ENCODE measurements at regions not wholly inside any gene's neighbourhood (a gene's known extent, or its start where the extent isn't known, plus 50 kb on each side); places are given as distances from the start of the nearest gene placed in this dataset.
"Not testable (repeated sequence)": the region's sequence is repeated elsewhere in the genome, so short reads cannot be mapped to it uniquely, and the experiment has no call there.

- H3K27ac ChIP-seq (ENCODE audit: extremely low read length, insufficient read depth, low read length); H4K20me1 ChIP-seq (ENCODE audit: insufficient read depth, low read length); DNase-seq (ENCODE audit: low spot score); H3K4me1 ChIP-seq (ENCODE audit: insufficient read depth, low read length); H3K36me3 ChIP-seq (replicated peaks in 1 of 2; ENCODE audit: control insufficient read depth in 1 of 2, insufficient read depth in 2 of 2, low read length in 2 of 2); intact Hi-C loops (cut with micrococcal nuclease; ENCODE audit: unreplicated experiment); H2AFZ ChIP-seq (ENCODE audit: low read length); H3K9ac ChIP-seq (ENCODE audit: insufficient read depth, low read depth, low read length); H3K27me3 ChIP-seq (ENCODE audit: control insufficient read depth in 1 of 2, insufficient read depth in 2 of 2, low read length in 2 of 2); POLR2A ChIA-PET; CTCF ChIA-PET (ENCODE audit: low intra/inter-chr PET ratio, low total read pairs); H3K9me3 ChIP-seq (ENCODE audit: low read length); FAIRE-seq; H3K4me2 ChIP-seq (ENCODE audit: low read depth, low read length); ATAC-seq; H3K79me2 ChIP-seq (ENCODE audit: insufficient read depth, low read length); in situ Hi-C loops (cut with HindIII; ENCODE audit: extremely low pct_ligation_motif_present, low pct_unique_long_range_greater_than_20kb); BruUV-seq (replicated peaks); H3K4me3 ChIP-seq (replicated peaks in 1 of 3; ENCODE audit: insufficient read depth in 1 of 3, low read depth in 2 of 3, low read length in 3 of 3): not testable (repeated sequence)
- peak; percentile 58; the same call in 1 of the 2 replicates for TF ChIP-seq RAD51 (IDR thresholded peaks at IDR 0.05; ENCODE audit: borderline replicate concordance)
- 0% methylated on average over 2 of the region's 2 CpGs for WGBS (ENCODE audit: low lambda C conversion rate)
These were observed 319.6 kb upstream of the FGF16 start for GRCh38 chrX:77127571-77127970.

- POLR2A ChIA-PET = no interaction called here
- no peak for DNase-seq (ENCODE audit: low spot score)
- H2AFZ ChIP-seq (ENCODE audit: low read length) = no peak overlapping the region
- H3K36me3 ChIP-seq (replicated peaks in 1 of 2; ENCODE audit: control insufficient read depth in 1 of 2, insufficient read depth in 2 of 2, low read length in 2 of 2) = no peaks in the 10 kb centered on the region
- WGBS (ENCODE audit: low lambda C conversion rate) = no CpG with 5 or more reads among the region's 7 CpGs
- no peaks in the 10 kb centered on the region for H4K20me1 ChIP-seq (ENCODE audit: insufficient read depth, low read length)
- ATAC-seq = no peak
- H3K27ac ChIP-seq (ENCODE audit: extremely low read length, insufficient read depth, low read length) = no peak overlapping the region
- H3K4me1 ChIP-seq (ENCODE audit: insufficient read depth, low read length) = no peaks in the 10 kb centered on the region
- no peaks in the 10 kb centered on the region for H3K27me3 ChIP-seq (ENCODE audit: control insufficient read depth in 1 of 2, insufficient read depth in 2 of 2, low read length in 2 of 2)
- no peaks in the 10 kb centered on the region for H3K9me3 ChIP-seq (ENCODE audit: low read length)
- in situ Hi-C loops (cut with HindIII; ENCODE audit: extremely low pct_ligation_motif_present, low pct_unique_long_range_greater_than_20kb) = no loop called here
- H3K79me2 ChIP-seq (ENCODE audit: insufficient read depth, low read length) = no peaks in the 10 kb centered on the region
- intact Hi-C loops (cut with micrococcal nuclease; ENCODE audit: unreplicated experiment) = no loop called here
- no peak overlapping the region for H3K4me3 ChIP-seq (replicated peaks in 1 of 3; ENCODE audit: insufficient read depth in 1 of 3, low read depth in 2 of 3, low read length in 3 of 3)
- H3K4me2 ChIP-seq (ENCODE audit: low read depth, low read length) = no peak overlapping the region
- FAIRE-seq = no peak
- no peak overlapping the region for H3K9ac ChIP-seq (ENCODE audit: insufficient read depth, low read depth, low read length)
- no TSS peak for BruUV-seq (replicated peaks)
- CTCF ChIA-PET (ENCODE audit: low intra/inter-chr PET ratio, low total read pairs) = no interaction called here
- TF ChIP-seq, protein P1, sequence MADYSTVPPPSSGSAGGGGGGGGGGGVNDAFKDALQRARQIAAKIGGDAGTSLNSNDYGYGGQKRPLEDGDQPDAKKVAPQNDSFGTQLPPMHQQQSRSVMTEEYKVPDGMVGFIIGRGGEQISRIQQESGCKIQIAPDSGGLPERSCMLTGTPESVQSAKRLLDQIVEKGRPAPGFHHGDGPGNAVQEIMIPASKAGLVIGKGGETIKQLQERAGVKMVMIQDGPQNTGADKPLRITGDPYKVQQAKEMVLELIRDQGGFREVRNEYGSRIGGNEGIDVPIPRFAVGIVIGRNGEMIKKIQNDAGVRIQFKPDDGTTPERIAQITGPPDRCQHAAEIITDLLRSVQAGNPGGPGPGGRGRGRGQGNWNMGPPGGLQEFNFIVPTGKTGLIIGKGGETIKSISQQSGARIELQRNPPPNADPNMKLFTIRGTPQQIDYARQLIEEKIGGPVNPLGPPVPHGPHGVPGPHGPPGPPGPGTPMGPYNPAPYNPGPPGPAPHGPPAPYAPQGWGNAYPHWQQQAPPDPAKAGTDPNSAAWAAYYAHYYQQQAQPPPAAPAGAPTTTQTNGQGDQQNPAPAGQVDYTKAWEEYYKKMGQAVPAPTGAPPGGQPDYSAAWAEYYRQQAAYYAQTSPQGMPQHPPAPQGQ (CRISPR knock-in tag; IDR thresholded peaks at IDR 0.05; ENCODE audit: borderline replicate concordance) = no peak
- TF ChIP-seq ZNF510 (CRISPR knock-in tag; IDR thresholded peaks at IDR 0.05; ENCODE audit: low read depth) (no peak), ZNF512B (CRISPR knock-in tag; IDR thresholded peaks at IDR 0.05; ENCODE audit: borderline replicate concordance) (no peak), NCOA1 (CRISPR knock-in tag; IDR thresholded peaks at IDR 0.05) (no peak), ZNF792 (CRISPR knock-in tag; IDR thresholded peaks at IDR 0.05) (no peak), ZFP36 (IDR thresholded peaks at IDR 0.05; ENCODE audit: borderline replicate concordance, low read depth, low read length, partially characterized antibody) (no peak), ZNF83 (CRISPR knock-in tag; IDR thresholded peaks at IDR 0.05; ENCODE audit: borderline replicate concordance) (no peak), ZSCAN21 (CRISPR knock-in tag; IDR thresholded peaks at IDR 0.05; ENCODE audit: borderline replicate concordance) (no peak), IKZF5 (CRISPR knock-in tag; IDR thresholded peaks at IDR 0.05) (no peak), RFXANK (CRISPR knock-in tag; IDR thresholded peaks at IDR 0.05) (no peak), NCOA5 (CRISPR knock-in tag; IDR thresholded peaks at IDR 0.05) (no peak)
- TF ChIP-seq, protein P2, sequence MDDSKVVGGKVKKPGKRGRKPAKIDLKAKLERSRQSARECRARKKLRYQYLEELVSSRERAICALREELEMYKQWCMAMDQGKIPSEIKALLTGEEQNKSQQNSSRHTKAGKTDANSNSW (CRISPR knock-in tag; IDR thresholded peaks at IDR 0.05; ENCODE audit: borderline replicate concordance) = no peak
These were observed 303.3 kb upstream of the FGF16 start for GRCh38 chrX:77143907-77144306.
